Activated naive CD4-positive, alpha-beta T cell treated with anti-CD3 and anti-CD28 coated beads, Interleukin-2, amount 50 U/mL, for 72 hours (primary cell): ENCODE measurements at regions not wholly inside any gene's neighbourhood (a gene's known extent, or its start where the extent isn't known, plus 50 kb on each side); places are given as distances from the start of the nearest gene placed in this dataset.
"Not testable (repeated sequence)": the region's sequence is repeated elsewhere in the genome, so short reads cannot be mapped to it uniquely, and the experiment has no call there.

Experiments
- ATAC-seq, 2 donors: fragments of 150-1000 bp; cut with Tn5 transposase; 2 replicates each; pipeline ENCODE4 v1.10.0; 2021; ENCODE audit warnings: mild to moderate bottlenecking in 2 of 2, moderate library complexity in 2 of 2
- DNase-seq, 2 donors: peaks; one replicate each; pipeline ENCODE4 v3.0.0; 2021 to 2022; ENCODE audit warnings: low spot score in 2 of 2
- H3K27ac Mint-ChIP-seq, 2 donors: one replicate each; pipeline ENCODE4 v1.8.0; 2022; ENCODE audit warnings: mild to moderate bottlenecking in 2 of 2, mixed read lengths in 2 of 2
- H3K36me3 Mint-ChIP-seq, 2 donors: one replicate each; pipeline ENCODE4 v1.8.0; 2022; ENCODE audit warnings: mixed read lengths in 2 of 2
- H3K9me3 Mint-ChIP-seq, 2 donors: one replicate each; pipeline ENCODE4 v1.8.0; 2022; ENCODE audit warnings: mixed read lengths in 2 of 2

DNA sequence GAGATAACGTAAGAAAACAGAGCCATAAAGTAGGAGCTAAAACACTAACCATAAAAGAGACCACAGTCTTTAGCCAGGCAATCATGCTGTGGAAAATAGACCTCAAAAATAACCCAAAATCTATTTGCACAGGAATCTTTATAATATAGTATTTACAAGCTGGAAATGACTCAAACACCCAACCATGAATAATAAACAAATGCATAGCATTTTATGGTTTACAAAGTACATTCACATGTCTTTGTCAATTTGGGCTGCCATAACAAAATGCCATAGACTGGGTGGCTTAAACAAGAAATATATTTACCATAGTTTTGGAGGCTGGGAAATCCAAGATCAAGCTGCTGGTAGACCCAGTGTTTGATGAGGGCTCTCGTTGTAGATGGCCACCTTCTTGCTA is 65.5 kb upstream of the GRB10 start:
- peaks cover 0 to 10% of the 10 kb centered on the region in 2 donors for H3K36me3 Mint-ChIP-seq
- no peak for DNase-seq
- no peak overlapping the region for H3K27ac Mint-ChIP-seq
- peaks cover 7 to 9% of the 10 kb centered on the region in 2 donors for H3K9me3 Mint-ChIP-seq
- no peak for ATAC-seq

DNA sequence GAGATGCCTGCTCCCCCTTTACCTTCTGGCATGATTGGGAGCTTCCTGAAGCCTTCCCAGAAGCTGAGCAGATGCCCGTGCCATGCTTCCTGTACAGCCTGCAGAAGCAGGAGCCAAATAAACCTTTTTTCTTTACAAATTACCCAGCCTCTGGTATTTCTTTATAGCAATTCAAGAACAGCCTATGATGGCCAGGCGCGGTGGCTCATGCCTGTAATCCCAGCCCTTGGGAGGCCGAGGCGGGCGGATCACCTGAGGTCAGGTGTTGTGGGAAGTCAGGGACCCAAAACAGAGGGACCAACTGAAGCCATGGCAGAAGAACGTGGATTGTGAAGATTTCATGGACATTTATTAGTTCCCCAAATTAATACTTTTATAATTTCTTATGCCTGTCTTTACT is 62.2 kb upstream of the GRB10 start:
- DNase-seq, H3K36me3 Mint-ChIP-seq, ATAC-seq, H3K9me3 Mint-ChIP-seq, H3K27ac Mint-ChIP-seq: not testable (repeated sequence)

DNA sequence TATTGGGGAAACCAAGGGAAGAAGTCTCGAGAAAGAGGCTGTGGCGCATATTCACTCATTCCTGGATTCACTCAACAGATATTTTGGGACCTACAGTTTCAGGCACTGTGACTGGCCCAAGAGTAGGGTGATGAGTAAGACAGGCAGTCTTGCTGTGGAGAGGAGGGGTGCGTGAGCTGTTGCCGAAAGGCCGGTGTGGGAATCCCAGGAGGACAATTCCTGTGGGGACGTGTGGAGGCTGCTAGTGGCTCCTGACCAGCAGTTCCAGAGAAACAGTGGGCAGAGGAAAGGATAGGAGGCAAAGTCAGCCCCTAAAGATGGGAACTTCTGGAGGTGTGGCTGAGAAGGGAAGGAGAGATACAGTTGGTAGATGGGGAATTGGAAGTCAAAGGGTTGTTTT is 59.3 kb upstream of the GRB10 start:
- Mint-ChIP-seq H3K36me3 (peaks cover 0 to 10% of the 10 kb centered on the region in 2 donors), H3K9me3 (peaks cover 0 to 9% of the 10 kb centered on the region in 2 donors), H3K27ac (no peak overlapping the region)
- DNase-seq (no peak), ATAC-seq (no peak)

DNA sequence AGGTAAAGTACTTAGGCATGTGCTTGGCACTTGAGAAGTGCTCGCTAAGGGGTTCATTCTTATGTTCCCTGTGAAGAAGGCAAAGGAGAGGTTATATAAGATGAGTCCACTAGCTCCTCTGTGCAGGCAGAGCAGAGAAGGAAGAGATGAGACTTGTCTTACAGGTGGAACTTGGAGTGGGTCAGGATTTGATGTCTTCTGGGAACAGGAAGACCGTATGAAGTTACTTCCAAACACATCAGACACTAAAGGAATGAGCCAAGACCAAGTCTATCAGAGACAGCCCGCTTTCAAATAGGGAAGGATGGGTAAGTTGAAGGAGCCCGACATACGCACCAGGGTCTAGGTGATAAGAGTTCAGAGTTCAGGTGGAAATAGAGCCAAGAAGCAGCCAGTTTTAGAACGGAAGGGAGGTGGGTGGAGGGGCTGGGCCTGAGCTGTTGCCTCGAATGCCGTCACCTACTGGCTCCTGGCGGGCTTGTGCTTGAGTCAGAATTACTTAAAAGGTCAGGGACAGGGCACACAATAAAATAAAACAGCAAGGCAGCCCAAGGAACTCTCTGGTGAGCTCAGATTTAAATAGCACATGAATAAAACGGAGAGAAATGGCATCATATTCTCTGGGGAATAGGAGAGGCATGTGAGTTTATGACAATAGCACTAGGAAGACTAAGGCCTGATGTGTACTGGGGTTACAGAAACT is 56.1 kb upstream of the GRB10 start:
- Mint-ChIP-seq H3K9me3 (peaks cover 0 to 2% of the 10 kb centered on the region in 2 donors), H3K27ac (no peak overlapping the region), H3K36me3 (no peaks in the 10 kb centered on the region)
- ATAC-seq: no peak
- no peak for DNase-seq

DNA sequence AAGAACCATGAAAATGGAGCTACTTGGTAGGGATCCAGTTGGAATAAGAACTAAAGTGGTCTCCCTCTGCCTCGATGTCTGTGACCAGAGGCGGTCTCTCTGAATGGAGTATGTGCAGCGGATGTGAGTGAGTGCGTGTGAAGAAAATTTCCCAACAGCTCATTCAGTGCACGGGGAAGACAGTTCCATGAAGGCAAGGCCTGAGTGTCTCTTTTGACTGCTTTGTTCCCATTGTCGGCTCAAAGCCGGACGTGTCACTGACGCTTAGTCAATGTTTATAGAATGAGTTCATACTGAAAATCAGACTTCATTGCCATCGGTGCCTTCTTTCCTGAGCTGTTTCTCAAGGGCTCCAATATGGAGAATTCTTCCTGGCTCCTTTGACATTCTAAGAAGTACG is 55.3 kb upstream of the GRB10 start:
- no peaks in the 10 kb centered on the region for H3K36me3 Mint-ChIP-seq
- H3K9me3 Mint-ChIP-seq: no peaks in the 10 kb centered on the region
- ATAC-seq: no peak
- no peak for DNase-seq
- H3K27ac Mint-ChIP-seq: no peak overlapping the region

DNA sequence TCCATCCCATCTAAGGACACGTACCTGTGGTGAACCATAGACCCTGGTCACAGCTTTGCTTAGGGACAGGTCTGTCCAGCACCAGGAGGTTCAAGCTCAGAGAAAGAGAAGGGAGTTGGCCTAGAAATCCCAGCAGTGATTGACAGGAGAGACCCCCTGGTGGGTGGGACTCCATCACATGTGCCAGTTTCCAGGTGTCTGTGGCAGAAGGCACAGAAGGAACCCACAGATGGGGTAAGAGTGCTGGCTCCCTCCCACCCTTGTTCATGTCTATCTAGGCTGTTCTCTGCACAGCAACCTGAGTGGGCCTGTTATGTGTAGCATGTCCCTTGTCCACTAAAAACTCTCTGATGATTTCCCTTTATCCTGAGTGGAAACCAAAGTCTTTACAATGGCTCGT is 54.0 kb upstream of the GRB10 start:
- H3K27ac Mint-ChIP-seq: no peak overlapping the region
- DNase-seq (no peak), ATAC-seq (no peak)
- no peaks in the 10 kb centered on the region for H3K9me3 Mint-ChIP-seq
- H3K36me3 Mint-ChIP-seq: no peaks in the 10 kb centered on the region

DNA sequence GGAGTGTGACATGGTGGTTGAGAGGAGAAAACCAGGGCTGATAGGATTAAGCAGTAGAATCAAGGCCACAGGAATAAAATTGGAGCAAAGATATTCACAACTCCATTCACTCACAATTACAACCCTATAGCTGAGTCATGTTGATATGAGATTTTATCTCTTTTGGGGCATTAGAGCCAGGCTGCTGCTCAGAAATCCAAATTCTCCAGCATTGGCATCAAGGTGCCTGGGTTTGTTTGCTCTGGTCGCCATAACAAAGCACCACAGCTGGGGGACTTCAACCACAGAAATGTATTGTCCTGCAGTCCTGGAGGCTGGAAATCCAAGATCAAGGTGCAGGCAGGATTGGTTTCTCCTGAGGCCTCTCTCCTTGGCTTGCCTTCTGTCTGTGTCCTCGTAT is 52.5 kb upstream of the GRB10 start:
- no peak for DNase-seq
- no peak overlapping the region for H3K27ac Mint-ChIP-seq
- H3K9me3 Mint-ChIP-seq: peaks cover 0 to 5% of the 10 kb centered on the region in 2 donors
- ATAC-seq: no peak
- H3K36me3 Mint-ChIP-seq: no peaks in the 10 kb centered on the region

DNA sequence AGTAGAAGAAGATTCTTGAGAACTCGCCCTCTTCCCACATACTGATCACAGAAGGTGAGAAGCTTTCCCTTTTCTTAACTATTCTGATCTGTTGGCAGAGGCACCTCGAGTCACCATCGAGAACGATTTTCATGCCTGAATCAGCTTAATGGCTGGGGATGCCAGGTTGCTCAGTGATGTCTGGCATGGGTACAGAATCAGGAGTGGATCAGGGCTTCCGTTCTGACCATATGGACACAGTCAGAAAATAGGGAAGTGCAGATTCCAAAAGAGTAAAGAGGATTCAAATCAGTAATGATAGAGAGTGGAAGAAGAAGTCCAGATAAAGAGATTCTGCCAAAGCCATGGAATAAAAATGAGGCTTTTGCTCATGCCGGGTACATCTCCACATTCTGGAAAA is 52.0 kb upstream of the GRB10 start:
- no peak overlapping the region for H3K27ac Mint-ChIP-seq
- H3K36me3 Mint-ChIP-seq: no peaks in the 10 kb centered on the region
- ATAC-seq (no peak), DNase-seq (no peak)
- peaks cover 0 to 5% of the 10 kb centered on the region in 2 donors for H3K9me3 Mint-ChIP-seq

DNA sequence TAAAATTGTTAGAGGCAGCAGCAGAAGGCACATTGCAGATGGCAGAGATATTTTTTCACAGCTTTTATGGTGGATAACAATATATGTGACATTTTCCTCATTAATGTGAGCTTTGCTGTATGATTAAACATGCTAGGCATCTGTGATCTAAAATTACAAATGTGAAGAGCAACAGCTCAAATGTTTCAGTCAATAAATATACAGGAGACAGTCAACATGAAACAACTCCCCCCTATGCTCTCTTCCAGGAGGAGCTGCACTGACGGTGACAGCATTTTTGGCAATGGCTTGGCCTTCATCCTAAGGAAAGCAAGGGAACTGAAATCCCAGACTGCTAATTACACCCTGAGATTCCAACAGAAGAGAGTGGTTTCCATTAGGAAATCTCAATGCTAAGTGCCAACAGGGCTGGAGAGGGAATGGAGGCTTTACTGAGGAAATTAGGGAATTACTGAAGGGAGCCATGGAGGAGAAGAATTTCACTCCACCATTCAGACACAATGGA is 51.4 kb upstream of the GRB10 start:
- Mint-ChIP-seq H3K9me3 (peaks cover 0 to 5% of the 10 kb centered on the region in 2 donors), H3K36me3 (no peaks in the 10 kb centered on the region), H3K27ac (no peak overlapping the region)
- ATAC-seq (no peak), DNase-seq (no peak)

DNA sequence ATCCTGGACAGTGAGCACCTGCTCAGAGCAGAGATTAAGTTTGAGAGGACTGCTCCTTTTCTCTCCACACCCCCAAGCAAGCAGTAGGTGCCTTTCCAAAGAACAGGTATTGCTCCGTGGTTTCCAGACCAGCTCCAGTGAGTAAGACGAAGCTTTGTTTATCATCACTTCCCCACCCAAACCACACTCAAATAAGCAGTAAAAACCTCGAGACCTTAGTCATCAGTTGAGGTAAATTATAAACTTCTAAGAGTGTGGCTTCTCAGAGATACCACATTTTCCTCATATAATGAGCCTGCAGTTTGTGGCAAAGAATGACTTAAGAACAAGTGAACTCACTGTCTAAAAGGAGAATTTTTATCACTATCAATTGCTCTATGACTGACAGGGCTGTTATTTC is 50.0 kb upstream of the GRB10 start:
- Mint-ChIP-seq H3K36me3 (no peaks in the 10 kb centered on the region), H3K9me3 (peaks cover 0 to 5% of the 10 kb centered on the region in 2 donors), H3K27ac (peak overlapping the region in 1 of 2 donors; percentile 67)
- DNase-seq: peak in 1 of 2 donors; percentile 29
- peak; percentile 88 to 98 for ATAC-seq
